ENCODE measurements at regions not wholly inside any gene's neighbourhood (a gene's known extent, or its start where the extent isn't known, plus 50 kb on each side); places are given as distances from the start of the nearest gene placed in this dataset.
"Not testable (repeated sequence)": the region's sequence is repeated elsewhere in the genome, so short reads cannot be mapped to it uniquely, and the experiment has no call there.

- not testable (repeated sequence) for TF ChIP-seq CTCF, POLR2AphosphoS5, POLR2A (IDR thresholded peaks at IDR 0.05)
These were observed 87.8 kb downstream of the SYT15B start for GRCh38 chr10:47675577-47675976.

All from breast epithelium (tissue), 3 donors.